OCI-LY1 (cell line): ENCODE measurements at regions not wholly inside any gene's neighbourhood (a gene's known extent, or its start where the extent isn't known, plus 50 kb on each side); places are given as distances from the start of the nearest gene placed in this dataset.

Source experiments
- H2AFZ ChIP-seq: fragments of 200-600 bp; sonication (generic), shearing (Covaris generic); 2 replicates; pipeline ENCODE4 v1.6.0; 2014; ENCODE audit warnings: antibody characterized with exemption, mild to moderate bottlenecking, low read length
- H3F3A ChIP-seq: fragments of 200-600 bp; sonication (generic), shearing (Covaris generic); 2 replicates; pipeline ENCODE4 v1.6.0; 2014; ENCODE audit warnings: mild to moderate bottlenecking, antibody characterized with exemption, low read length, moderate library complexity; ENCODE audit not compliant: insufficient read depth
- H3K27ac ChIP-seq: fragments of 200-600 bp; sonication (generic); 2 replicates; pipeline ENCODE4 v1.5.1; 2014; ENCODE audit warnings: low read length, mixed run types, mild to moderate bottlenecking, low read depth; ENCODE audit not compliant: poor library complexity, severe bottlenecking
- H3K27me3 ChIP-seq: fragments of 200-600 bp; sonication (generic); 2 replicates; pipeline ENCODE4 v1.6.0; 2014; ENCODE audit warnings: antibody characterized with exemption, mild to moderate bottlenecking, low read length, moderate library complexity; ENCODE audit not compliant: insufficient read depth
- H3K36me3 ChIP-seq: fragments of 200-600 bp; sonication (generic); 2 replicates; pipeline ENCODE4 v1.6.1; 2014; ENCODE audit warnings: mild to moderate bottlenecking, antibody characterized with exemption, low read length, moderate library complexity, mixed read lengths; ENCODE audit not compliant: insufficient read depth
- H3K4me1 ChIP-seq: fragments of 200-600 bp; sonication (generic); 2 replicates; pipeline ENCODE4 v1.5.1; 2014; ENCODE audit warnings: mild to moderate bottlenecking, low read length, moderate library complexity; ENCODE audit not compliant: insufficient read depth, severe bottlenecking
- H3K4me2 ChIP-seq: fragments of 200-600 bp; sonication (generic), shearing (Covaris generic); 2 replicates; pipeline ENCODE4 v1.6.1; 2014; ENCODE audit warnings: low read length
- H3K4me3 ChIP-seq: fragments of 200-600 bp; sonication (generic); 2 replicates; pipeline ENCODE4 v1.5.1; 2014; ENCODE audit warnings: low read length, low read depth, mild to moderate bottlenecking, mixed read lengths; ENCODE audit not compliant: poor library complexity, severe bottlenecking
- H3K79me2 ChIP-seq: fragments of 200-600 bp; shearing (Covaris generic); 2 replicates; pipeline ENCODE4 v1.6.1; 2016; ENCODE audit warnings: mixed run types, low read length, mixed read lengths; ENCODE audit not compliant: insufficient read depth
- H3K9ac ChIP-seq: fragments of 200-600 bp; sonication (generic), shearing (Covaris generic); 2 replicates; pipeline ENCODE4 v1.6.1; 2014; ENCODE audit warnings: mild to moderate bottlenecking, low read length, mixed read lengths
- H3K9me2 ChIP-seq: fragments of 200-600 bp; sonication (generic), shearing (Covaris generic); 2 replicates; pipeline ENCODE4 v1.6.1; 2014; ENCODE audit warnings: low read depth, mild to moderate bottlenecking, low read length, mixed read lengths
- H3K9me3 ChIP-seq: fragments of 200-600 bp; shearing (Covaris generic); 2 replicates; pipeline ENCODE4 v1.6.1; 2014; ENCODE audit warnings: low read length, mixed read lengths
- H4K20me1 ChIP-seq: fragments of 200-600 bp; sonication (generic), shearing (Covaris generic); 2 replicates; pipeline ENCODE4 v1.6.0; 2016; ENCODE audit warnings: mild to moderate bottlenecking, low read length; ENCODE audit not compliant: insufficient read depth
- CTCF ChIP-seq: fragments of 200-600 bp; sonication (generic), shearing (Covaris generic); IDR thresholded peaks from 2 replicates; pipeline ENCODE4 v1.5.1; 2017; ENCODE audit warnings: mild to moderate bottlenecking, antibody characterized with exemption, low read length, moderate library complexity, mixed read lengths
- EZH2 ChIP-seq: fragments of 200-600 bp; sonication (generic), shearing (Covaris generic); IDR thresholded peaks from 2 replicates; pipeline ENCODE4 v1.8.0; 2017; ENCODE audit warnings: borderline replicate concordance, mixed run types, mild to moderate bottlenecking, antibody characterized with exemption, low read length, moderate library complexity, mixed read lengths

GRCh38 chr7:25967278-25968204 lies 184.5 kb upstream of the NFE2L3 start:
- H3F3A ChIP-seq = peaks cover 14% of the 10 kb centered on the region; the same call in 1 of the 2 replicates
- H3K79me2 ChIP-seq = no peaks in the 10 kb centered on the region
- H3K4me3 ChIP-seq = peak overlapping the region; percentile 49
- no peaks in the 10 kb centered on the region for H3K9me2 ChIP-seq
- peak overlapping the region; percentile 76 for H3K4me2 ChIP-seq
- H3K36me3 ChIP-seq = no peaks in the 10 kb centered on the region
- peak overlapping the region; percentile 66 for H3K9ac ChIP-seq
- peaks cover 87% of the 10 kb centered on the region for H3K4me1 ChIP-seq
- peak overlapping the region; percentile 98 for H3K27ac ChIP-seq
- H2AFZ ChIP-seq = no peak overlapping the region
- TF ChIP-seq EZH2 = no peak
- TF ChIP-seq CTCF = no peak
- no peaks in the 10 kb centered on the region for H4K20me1 ChIP-seq
- H3K9me3 ChIP-seq = no peaks in the 10 kb centered on the region
- H3K27me3 ChIP-seq = no peaks in the 10 kb centered on the region

- H3F3A ChIP-seq = peaks cover 14% of the 10 kb centered on the region; the same call in 1 of the 2 replicates
- peak overlapping the region; percentile 76 for H3K4me2 ChIP-seq
- no peaks in the 10 kb centered on the region for H3K27me3 ChIP-seq
- no peak overlapping the region for H2AFZ ChIP-seq
- H3K9ac ChIP-seq = peak overlapping the region; percentile 66
- H3K4me3 ChIP-seq = peak overlapping the region; percentile 49
- no peaks in the 10 kb centered on the region for H3K9me2 ChIP-seq
- H3K36me3 ChIP-seq = no peaks in the 10 kb centered on the region
- peak overlapping the region; percentile 98 for H3K27ac ChIP-seq
- no peaks in the 10 kb centered on the region for H3K9me3 ChIP-seq
- no peaks in the 10 kb centered on the region for H3K79me2 ChIP-seq
- TF ChIP-seq CTCF = no peak
- peaks cover 79% of the 10 kb centered on the region for H3K4me1 ChIP-seq
- no peaks in the 10 kb centered on the region for H4K20me1 ChIP-seq
These were observed 183.6 kb upstream of the NFE2L3 start for GRCh38 chr7:25968205-25968993.

GRCh38 chr7:25970356-25970755 lies 181.6 kb upstream of the NFE2L3 start:
- Histone ChIP-seq H2AFZ (peak overlapping the region; percentile 24; the same call in 1 of the 2 replicates), H3K4me1 (peaks cover 59% of the 10 kb centered on the region)

More at GRCh38 chr7:25970356-25970755, 181.6 kb upstream of the NFE2L3 start:
- no peaks in the 10 kb centered on the region for H4K20me1 ChIP-seq
- H3K4me3 ChIP-seq = no peak overlapping the region
- peak overlapping the region; percentile 98 for H3K27ac ChIP-seq
- H3K9me3 ChIP-seq = no peaks in the 10 kb centered on the region
- H3K79me2 ChIP-seq = no peaks in the 10 kb centered on the region
- no peaks in the 10 kb centered on the region for H3K27me3 ChIP-seq
- H3K4me2 ChIP-seq = no peak overlapping the region
- H3K9ac ChIP-seq = no peak overlapping the region
- peaks cover 14% of the 10 kb centered on the region; the same call in 1 of the 2 replicates for H3F3A ChIP-seq
- TF ChIP-seq EZH2 = no peak
- no peak for TF ChIP-seq CTCF
- no peaks in the 10 kb centered on the region for H3K9me2 ChIP-seq
- no peaks in the 10 kb centered on the region for H3K36me3 ChIP-seq
